Esophagus muscularis mucosa (tissue), 4 donors: ENCODE measurements at regions not wholly inside any gene's neighbourhood (a gene's known extent, or its start where the extent isn't known, plus 50 kb on each side); places are given as distances from the start of the nearest gene placed in this dataset.
A peak's percentile ranks its signal among the peaks of the same experiment; 100 is the strongest.

Source experiments
- DNase-seq: peaks from one replicate; pipeline ENCODE4 v3.0.0-alpha.2; 2017; ENCODE audit errors: extremely low spot score
- H3K27ac ChIP-seq, 4 donors: fragments of 200-600 bp; sonication (generic); replicated peaks in 1 of 4; 1 replicate in 3 of 4; 2 replicates in 1 of 4; pipeline ENCODE4 v1.5.1; 2016 to 2019; ENCODE audit warnings: mild to moderate bottlenecking in 1 of 4
- H3K27me3 ChIP-seq, 4 donors: fragments of 200-600 bp; sonication (generic); one replicate each; pipeline versions ENCODE4 v1.5.1 to v1.6.0; 2016 to 2019
- H3K36me3 ChIP-seq, 4 donors: fragments of 200-600 bp; sonication (generic); one replicate each; pipeline ENCODE4 v1.5.1; 2016 to 2019
- H3K4me1 ChIP-seq, 4 donors: fragments of 200-600 bp; sonication (generic); one replicate each; pipeline ENCODE4 v1.5.1; 2016 to 2019
- H3K4me3 ChIP-seq, 4 donors: fragments of 200-600 bp; sonication (generic); 1 replicate in 2 of 4; 2 replicates in 2 of 4; pipeline ENCODE4 v1.5.1; 2016 to 2019; ENCODE audit warnings: mild to moderate bottlenecking in 4 of 4, moderate library complexity in 1 of 4
- H3K9me3 ChIP-seq, 4 donors: fragments of 200-600 bp; sonication (generic); 1 replicate in 3 of 4; 2 replicates in 1 of 4; pipeline ENCODE4 v1.5.1; 2016 to 2019
- CTCF ChIP-seq, 3 experiments: fragments of 200-600 bp in 2 of 3; fragments of 450-650 bp in 1 of 3; sonication (generic) in 2 of 3; IDR thresholded peaks; one replicate each; pipeline ENCODE4 v1.5.1; 2017 to 2019; ENCODE audit warnings: antibody characterized with exemption in 3 of 3, mild to moderate bottlenecking in 2 of 3, moderate library complexity in 1 of 3
- EP300 ChIP-seq: sonication (generic); formaldehyde crosslinking; IDR thresholded peaks from one replicate; pipeline ENCODE4 v1.6.1; 2017; ENCODE audit warnings: antibody characterized with exemption
- POLR2A ChIP-seq: fragments of 450-650 bp; IDR thresholded peaks from one replicate; pipeline ENCODE4 v1.6.1; 2017; ENCODE audit warnings: antibody characterized with exemption, moderate library complexity, mild to moderate bottlenecking, low read depth
- POLR2AphosphoS5 ChIP-seq, 2 donors: sonication (generic); formaldehyde crosslinking; IDR thresholded peaks; one replicate each; pipeline ENCODE4 v1.6.1; 2017; ENCODE audit warnings: antibody characterized with exemption in 2 of 2
- WGBS: methylation state at CpG from one replicate; pipeline ENCODE4 v1.1.5; 2018; 5-methylcytosine and 5-hydroxymethylcytosine counted together
- intact Hi-C: fragments of 100-400 bp; cut with DNase I; formaldehyde crosslinking; loops from one replicate; pipeline ENCODE4 v1.15.1; 2023

- no peaks in the 10 kb centered on the region for H3K27me3 ChIP-seq
- TF ChIP-seq POLR2A (no peak), CTCF (IDR thresholded peaks at IDR 0.05) (no peak), POLR2AphosphoS5 (IDR thresholded peaks at IDR 0.05) (no peak)
- no peak overlapping the region for H3K4me3 ChIP-seq
- H3K27ac ChIP-seq: no peak overlapping the region
- WGBS: 90% methylated on average over 4 of the region's 4 CpGs
- no peaks in the 10 kb centered on the region for H3K36me3 ChIP-seq
- H3K4me1 ChIP-seq: no peaks in the 10 kb centered on the region
- DNase-seq: no peak
- no peaks in the 10 kb centered on the region for H3K9me3 ChIP-seq
- intact Hi-C loops: no loop called here
Observed at GRCh38 chr2:23065210-23065609, 319.8 kb upstream of the KLHL29 start.

- DNase-seq: peak; percentile 88
- Histone ChIP-seq H3K4me3 (no peak overlapping the region), H3K4me1 (no peaks in the 10 kb centered on the region), H3K36me3 (no peaks in the 10 kb centered on the region), H3K9me3 (no peaks in the 10 kb centered on the region), H3K27ac (no peak overlapping the region), H3K27me3 (no peaks in the 10 kb centered on the region)
- WGBS: 82% methylated on average over 8 of the region's 8 CpGs
- TF ChIP-seq EP300: no peak
- no peak for TF ChIP-seq CTCF (IDR thresholded peaks at IDR 0.05)
- no peak for TF ChIP-seq POLR2A
- no peak for TF ChIP-seq POLR2AphosphoS5 (IDR thresholded peaks at IDR 0.05)
- intact Hi-C loops: no loop called here
Observed at GRCh38 chr2:23065936-23066335, 319.0 kb upstream of the KLHL29 start.

- Histone ChIP-seq H3K4me3 (no peak overlapping the region), H3K4me1 (no peaks in the 10 kb centered on the region), H3K36me3 (no peaks in the 10 kb centered on the region), H3K27me3 (no peaks in the 10 kb centered on the region), H3K27ac (no peak overlapping the region), H3K9me3 (no peaks in the 10 kb centered on the region)
- intact Hi-C loops: no loop called here
- DNase-seq: no peak
- 82% methylated on average over 3 of the region's 3 CpGs for WGBS
- TF ChIP-seq CTCF (IDR thresholded peaks at IDR 0.05): no peak
- TF ChIP-seq POLR2A: no peak
- no peak for TF ChIP-seq POLR2AphosphoS5 (IDR thresholded peaks at IDR 0.05)
- TF ChIP-seq EP300: no peak
Observed at GRCh38 chr2:23066686-23067085, 318.3 kb upstream of the KLHL29 start.

GRCh38 chr2:23069156-23069555, 315.8 kb upstream of the KLHL29 start:
- DNase-seq: peak; percentile 74
- no peak for TF ChIP-seq POLR2A
- no peak for TF ChIP-seq CTCF (IDR thresholded peaks at IDR 0.05)
- TF ChIP-seq POLR2AphosphoS5 (IDR thresholded peaks at IDR 0.05): no peak
- no peak for TF ChIP-seq EP300
- Histone ChIP-seq H3K27ac (no peak overlapping the region), H3K4me3 (no peak overlapping the region), H3K36me3 (no peaks in the 10 kb centered on the region), H3K9me3 (no peaks in the 10 kb centered on the region), H3K27me3 (no peaks in the 10 kb centered on the region), H3K4me1 (no peaks in the 10 kb centered on the region)
- WGBS: 94% methylated on average over 3 of the region's 3 CpGs
- intact Hi-C loops: no loop called here

- intact Hi-C loops: no loop called here
Observed at GRCh38 chr2:23069923-23070322, 315.1 kb upstream of the KLHL29 start.

More at GRCh38 chr2:23069923-23070322, 315.1 kb upstream of the KLHL29 start:
- Histone ChIP-seq H3K4me3 (no peak overlapping the region), H3K36me3 (no peaks in the 10 kb centered on the region), H3K9me3 (no peaks in the 10 kb centered on the region), H3K4me1 (no peaks in the 10 kb centered on the region), H3K27me3 (no peaks in the 10 kb centered on the region), H3K27ac (no peak overlapping the region)
- 54% methylated on average over 3 of the region's 3 CpGs for WGBS
- peak; percentile 50 for DNase-seq
- TF ChIP-seq EP300: no peak
- TF ChIP-seq CTCF (IDR thresholded peaks at IDR 0.05): no peak
- no peak for TF ChIP-seq POLR2A
- TF ChIP-seq POLR2AphosphoS5 (IDR thresholded peaks at IDR 0.05): no peak
